WTC11 (cell line): ENCODE measurements at regions not wholly inside any gene's neighbourhood (a gene's known extent, or its start where the extent isn't known, plus 50 kb on each side); places are given as distances from the start of the nearest gene placed in this dataset.

ENCODE experiments used
- ATAC-seq: fragments of 200-7000 bp; cut with Tn5 transposase; 2 replicates; pipeline ENCODE4 v1.10.0; 2021; ENCODE audit warnings: mild to moderate bottlenecking, moderate library complexity
- CTCF ChIA-PET: fragments of 300-600 bp; sonication (Branson Sonifier 250); formaldehyde crosslinking; loops from one replicate; lab custom pipeline; 2021; ENCODE audit warnings: antibody characterized with exemption; lab: Charles Lee
- POLR2A ChIA-PET: fragments of 350-600 bp; sonication (Branson Sonifier 250); formaldehyde crosslinking; loops from one replicate; lab custom pipeline; 2021; ENCODE audit warnings: antibody characterized with exemption; lab: Charles Lee
- DNase-seq: peaks from one replicate; pipeline ENCODE4 v3.0.0; 2021; ENCODE audit warnings: low spot score
- H3K27ac Mint-ChIP-seq: 2 replicates; pipeline ENCODE4 v1.8.0; 2021; ENCODE audit warnings: mixed read lengths
- H3K27me3 Mint-ChIP-seq: 2 replicates; pipeline ENCODE4 v1.8.0; 2021; ENCODE audit warnings: low read depth, mild to moderate bottlenecking, moderate library complexity, mixed read lengths
- H3K36me3 Mint-ChIP-seq: 2 replicates; pipeline ENCODE4 v1.8.0; 2021; ENCODE audit warnings: mixed read lengths
- H3K4me1 Mint-ChIP-seq: 2 replicates; pipeline ENCODE4 v1.8.0; 2022; ENCODE audit warnings: mixed read lengths
- H3K4me3 Mint-ChIP-seq: 2 replicates; pipeline ENCODE4 v1.8.0; 2021; ENCODE audit warnings: mild to moderate bottlenecking, moderate library complexity, mixed read lengths
- H3K9me3 Mint-ChIP-seq: 2 replicates; pipeline ENCODE4 v1.8.0; 2021; ENCODE audit warnings: mixed read lengths
- ARID4B ChIP-seq: sonication (generic); formaldehyde crosslinking; IDR thresholded peaks from 2 replicates; pipeline ENCODE4 v1.8.0; 2023; ENCODE audit warnings: missing genetic modification reagents, mild to moderate bottlenecking, borderline replicate concordance
- CTCF ChIP-seq: fragments of 200-600 bp; IDR thresholded peaks from 2 replicates; pipeline ENCODE4 v1.8.0; 2022; ENCODE audit warnings: antibody characterized with exemption
- E2F1 ChIP-seq: sonication (generic); formaldehyde crosslinking; IDR thresholded peaks from 2 replicates; pipeline ENCODE4 v1.8.0; 2022; ENCODE audit warnings: mild to moderate bottlenecking, missing genetic modification reagents
- E2F4 ChIP-seq: sonication (generic); formaldehyde crosslinking; IDR thresholded peaks from 2 replicates; pipeline ENCODE4 v1.8.1; 2022; ENCODE audit warnings: low read depth, mild to moderate bottlenecking, moderate library complexity, missing genetic modification reagents, borderline replicate concordance
- EMX1 ChIP-seq: fragments of 250-450 bp; sonication (Bioruptor Pico); IDR thresholded peaks from 2 replicates; pipeline ENCODE4 v1.8.0; 2021; ENCODE audit warnings: mild to moderate bottlenecking
- ETV6 ChIP-seq: sonication (generic); formaldehyde crosslinking; IDR thresholded peaks from 2 replicates; pipeline ENCODE4 v1.8.1; 2022; ENCODE audit warnings: mild to moderate bottlenecking, missing genetic modification reagents
- GABPB1 ChIP-seq: sonication (generic); formaldehyde crosslinking; IDR thresholded peaks from 2 replicates; pipeline ENCODE4 v1.8.1; 2023; ENCODE audit warnings: mild to moderate bottlenecking, missing genetic modification reagents
- JUN ChIP-seq: sonication (generic); formaldehyde crosslinking; IDR thresholded peaks from 2 replicates; pipeline ENCODE4 v1.8.0; 2023; ENCODE audit warnings: mild to moderate bottlenecking, missing genetic modification reagents
- MAX ChIP-seq: sonication (generic); formaldehyde crosslinking; IDR thresholded peaks from 2 replicates; pipeline ENCODE4 v1.8.0; 2022; ENCODE audit warnings: mild to moderate bottlenecking, missing genetic modification reagents
- NR1H2 ChIP-seq: sonication (generic); formaldehyde crosslinking; IDR thresholded peaks from 2 replicates; pipeline ENCODE4 v1.9.0; 2021; ENCODE audit warnings: mild to moderate bottlenecking, moderate library complexity, missing genetic modification reagents
- NR2C2 ChIP-seq: sonication (generic); formaldehyde crosslinking; IDR thresholded peaks from 2 replicates; pipeline ENCODE4 v1.8.0; 2022; ENCODE audit warnings: mild to moderate bottlenecking, missing genetic modification reagents
- OVOL2 ChIP-seq: fragments of 250-450 bp; sonication (Bioruptor Pico); IDR thresholded peaks from 2 replicates; pipeline ENCODE4 v1.9.0; 2021; ENCODE audit warnings: mild to moderate bottlenecking, borderline replicate concordance
- SMAD3 ChIP-seq: sonication (generic); formaldehyde crosslinking; IDR thresholded peaks from 2 replicates; pipeline ENCODE4 v1.8.0; 2022; ENCODE audit warnings: missing genetic modification reagents, mild to moderate bottlenecking, borderline replicate concordance
- TEAD1 ChIP-seq: sonication (generic); formaldehyde crosslinking; IDR thresholded peaks from 2 replicates; pipeline ENCODE4 v1.8.0; 2022; ENCODE audit warnings: mild to moderate bottlenecking, missing genetic modification reagents
- TEAD4 ChIP-seq: sonication (generic); formaldehyde crosslinking; IDR thresholded peaks from 2 replicates; pipeline ENCODE4 v1.8.0; 2022; ENCODE audit warnings: mild to moderate bottlenecking, missing genetic modification reagents
- TP53 ChIP-seq: sonication (generic); formaldehyde crosslinking; IDR thresholded peaks from 2 replicates; pipeline ENCODE4 v1.8.1; 2023; ENCODE audit warnings: mild to moderate bottlenecking, missing genetic modification reagents
- ZNF121 ChIP-seq: sonication (generic); formaldehyde crosslinking; IDR thresholded peaks from 2 replicates; pipeline ENCODE4 v1.8.0; 2023; ENCODE audit warnings: missing genetic modification reagents
- ZNF138 ChIP-seq: sonication (generic); formaldehyde crosslinking; conservative IDR thresholded peaks from 2 replicates; pipeline ENCODE4 v1.8.1; 2022; ENCODE audit warnings: mild to moderate bottlenecking, moderate library complexity, missing genetic modification reagents
- ZNF232 ChIP-seq: sonication (generic); formaldehyde crosslinking; IDR thresholded peaks from 2 replicates; pipeline ENCODE4 v1.8.0; 2022; ENCODE audit warnings: mild to moderate bottlenecking, missing genetic modification reagents
- ZNF263 ChIP-seq: sonication (generic); formaldehyde crosslinking; IDR thresholded peaks from 2 replicates; pipeline ENCODE4 v1.8.1; 2022; ENCODE audit warnings: low read depth, mild to moderate bottlenecking, moderate library complexity, missing genetic modification reagents
- ZNF423 ChIP-seq: fragments of 250-450 bp; sonication (Bioruptor Pico); IDR thresholded peaks from 2 replicates; pipeline ENCODE4 v2.1.2; 2022; ENCODE audit warnings: mild to moderate bottlenecking, moderate library complexity
- ZNF532 ChIP-seq: fragments of 250-450 bp; sonication (Bioruptor Pico); IDR thresholded peaks from 2 replicates; pipeline ENCODE4 v1.9.0; 2021; ENCODE audit warnings: mild to moderate bottlenecking, borderline replicate concordance
- ZSCAN18 ChIP-seq: fragments of 250-450 bp; sonication (Bioruptor Pico); IDR thresholded peaks from 2 replicates; pipeline ENCODE4 v2.1.2; 2022; ENCODE audit warnings: mild to moderate bottlenecking, moderate library complexity

GRCh38 chr2:49490710-49491109 is 336.4 kb upstream of the FSHR start:
- TF ChIP-seq E2F4 (CRISPR knock-in tag) (no peak), EMX1 (no peak), ZNF121 (CRISPR knock-in tag) (0 out of 2 replicates have a peak, but pooled peaks have one; percentile 31), SMAD3 (no peak), GABPB1 (CRISPR knock-in tag) (no peak), ZNF532 (CRISPR knock-in tag) (no peak), JUN (CRISPR knock-in tag) (no peak), OVOL2 (CRISPR knock-in tag) (no peak), ZNF263 (CRISPR knock-in tag) (no peak), E2F1 (no peak), ZNF138 (0 out of 2 replicates have a peak, but pooled peaks have one; percentile 7), NR2C2 (CRISPR knock-in tag) (no peak), ZNF423 (CRISPR knock-in tag) (peak; percentile 93), TEAD4 (CRISPR knock-in tag) (no peak), CTCF (peak; percentile 74), TEAD1 (0 out of 2 replicates have a peak, but pooled peaks have one; percentile 22), MAX (0 out of 2 replicates have a peak, but pooled peaks have one; percentile 46), ETV6 (CRISPR knock-in tag) (peak; percentile 21; the same call in 1 of the 2 replicates)
- CTCF ChIA-PET, result interaction anchor here (0.6 to 1.4 kb wide), 17 partner anchors 12 to 911 kb away, joined by 3 to 9 read pairs (median 3); no protein-coding TSS in a partner anchor
- H3K27ac Mint-ChIP-seq, result no peak overlapping the region

GRCh38 chr2:49487139-49487538 is 332.8 kb upstream of the FSHR start:
- no peak for DNase-seq
- ChIA-PET CTCF (no interaction called here), POLR2A (no interaction called here)
- Mint-ChIP-seq H3K36me3 (peaks cover 19% of the 10 kb centered on the region), H3K4me3 (no peak overlapping the region), H3K4me1 (peaks cover 6% of the 10 kb centered on the region), H3K27me3 (no peaks in the 10 kb centered on the region; the same call in 1 of the 2 replicates), H3K27ac (no peak overlapping the region), H3K9me3 (peaks cover 18% of the 10 kb centered on the region)
- no peak for ATAC-seq
- no peak for TF ChIP-seq NR1H2 (CRISPR knock-in tag)
- TF ChIP-seq ARID4B (CRISPR knock-in tag), result no peak
- TF ChIP-seq ETV6 (CRISPR knock-in tag), result no peak
- no peak for TF ChIP-seq ZNF232 (CRISPR knock-in tag)
- TF ChIP-seq TP53 (CRISPR knock-in tag), result no peak
- TF ChIP-seq ZSCAN18, result no peak

More at GRCh38 chr2:49490710-49491109, 336.4 kb upstream of the FSHR start:
- no peak overlapping the region for H3K4me3 Mint-ChIP-seq
- ATAC-seq, result peak; percentile 99
- peaks cover under 1% of the 10 kb centered on the region for H3K9me3 Mint-ChIP-seq
- peak; percentile 86 for DNase-seq
- no peaks in the 10 kb centered on the region for H3K27me3 Mint-ChIP-seq
- H3K4me1 Mint-ChIP-seq, result peaks cover 2% of the 10 kb centered on the region; the same call in 1 of the 2 replicates
- peaks cover under 1% of the 10 kb centered on the region for H3K36me3 Mint-ChIP-seq
- POLR2A ChIA-PET, result no interaction called here
